Fibroblast of the conjunctiva (primary cell): ENCODE measurements at regions not wholly inside any gene's neighbourhood (a gene's known extent, or its start where the extent isn't known, plus 50 kb on each side); places are given as distances from the start of the nearest gene placed in this dataset.
A peak's percentile ranks its signal among the peaks of the same experiment; 100 is the strongest.
"Not testable (repeated sequence)": the region's sequence is repeated elsewhere in the genome, so short reads cannot be mapped to it uniquely, and the experiment has no call there.

Experiments
- DNase-seq: peaks from one replicate; pipeline ENCODE4 v3.0.0-alpha.2; 2010; ENCODE audit warnings: low read depth

DNA sequence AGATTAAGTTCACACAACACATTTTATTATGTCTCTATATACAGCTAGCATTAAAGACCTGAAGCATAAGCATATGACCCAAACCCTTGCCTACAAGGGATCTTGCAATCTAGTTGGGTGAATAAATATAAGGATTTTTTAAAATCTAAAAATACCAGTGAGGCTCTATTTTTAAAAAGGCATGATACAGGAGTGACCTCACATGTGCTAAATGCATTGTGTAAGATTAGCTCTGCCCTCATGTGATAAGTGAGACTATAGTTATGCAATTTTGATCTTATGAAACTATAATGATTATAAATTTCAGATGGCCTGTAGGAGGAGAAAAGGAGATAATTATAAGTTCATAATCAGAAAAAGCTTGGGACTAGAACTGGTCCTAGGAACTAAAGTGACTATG lies 451.0 kb upstream of the MAN1A1 start:
- DNase-seq: no peak

- DNase-seq: no peak
These were observed 450.3 kb upstream of the MAN1A1 start for GRCh38 chr6:119799596-119800509.

GRCh38 chr6:119791736-119792135 lies 442.2 kb upstream of the MAN1A1 start:
- DNase-seq: no peak

DNA sequence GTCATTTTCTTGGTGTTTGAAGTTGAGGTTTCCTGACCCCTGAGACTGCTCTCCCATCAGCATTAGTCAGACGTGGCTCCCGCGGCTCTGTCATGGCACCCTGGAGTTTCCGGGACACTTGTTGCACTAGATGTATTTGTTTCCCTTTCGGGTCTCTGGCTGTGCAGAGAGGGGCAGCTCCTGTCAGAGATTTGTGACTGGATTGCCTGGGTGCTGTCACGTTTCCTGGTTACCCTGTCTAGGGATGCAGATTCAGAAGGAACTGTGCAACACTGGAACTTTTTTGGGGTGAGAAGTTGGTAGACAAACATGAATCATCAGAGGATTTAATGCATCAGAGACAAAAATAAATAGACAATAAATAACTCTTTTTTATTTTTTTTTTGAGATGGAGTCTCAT lies 431.8 kb upstream of the MAN1A1 start:
- DNase-seq: no peak

DNA sequence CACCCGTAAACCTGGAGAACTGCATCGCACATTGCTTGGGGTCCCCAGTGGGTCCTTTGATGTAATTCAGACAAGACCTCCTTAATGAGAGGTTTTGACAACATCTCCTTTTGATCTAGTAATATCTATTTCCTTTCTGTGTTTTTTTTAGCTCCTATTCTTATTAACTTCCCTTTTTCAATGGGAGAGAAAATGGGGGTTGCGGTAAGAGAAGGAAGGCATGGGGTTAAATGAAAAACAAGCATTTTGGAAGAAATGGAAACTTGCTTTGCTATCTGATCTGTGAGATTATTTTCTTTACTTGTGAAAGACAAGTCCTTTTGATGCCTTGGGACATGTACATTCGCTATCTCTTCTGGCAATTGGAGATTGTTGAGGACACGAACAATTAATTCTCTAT lies 418.6 kb upstream of the MAN1A1 start:
- no peak for DNase-seq

DNA sequence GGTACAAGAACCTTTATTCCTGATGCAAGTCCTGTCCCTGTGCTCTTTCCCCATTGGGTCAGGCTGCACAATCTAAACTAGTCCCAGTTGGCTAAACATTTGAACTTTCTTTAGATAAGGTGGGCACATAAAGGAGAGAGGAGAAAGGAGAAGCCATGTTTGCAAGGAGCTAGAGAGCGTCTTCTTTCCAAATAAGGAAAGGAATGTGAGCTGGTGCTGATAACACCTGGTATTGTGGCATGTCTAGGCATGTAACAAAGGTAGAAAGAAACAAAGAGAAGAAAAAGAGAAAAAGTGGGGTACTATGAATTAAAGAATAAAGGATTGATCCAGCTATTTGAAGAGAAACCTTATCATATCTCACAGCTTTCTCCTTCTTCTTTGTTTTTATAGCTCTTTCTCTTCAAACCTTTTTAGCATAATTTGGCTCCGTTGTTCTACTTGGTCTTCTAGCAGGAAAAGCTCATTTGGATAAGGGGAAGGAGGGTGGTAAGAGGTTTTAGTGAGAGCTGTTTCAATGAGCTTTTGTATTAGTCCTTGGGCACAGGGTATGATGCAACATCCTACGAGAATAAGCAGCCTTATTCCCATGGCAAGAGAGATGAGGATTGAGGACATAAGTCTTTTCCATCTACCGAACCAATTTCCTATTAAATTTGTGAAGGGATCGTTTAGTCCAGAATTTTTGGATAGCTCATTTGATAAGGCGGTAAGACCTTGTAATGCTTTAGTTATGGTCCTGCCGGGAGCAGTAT lies 415.5 kb upstream of the MAN1A1 start:
- no peak for DNase-seq

- DNase-seq: no peak
These were observed 410.5 kb upstream of the MAN1A1 start for GRCh38 chr6:119760046-119760445.

DNA sequence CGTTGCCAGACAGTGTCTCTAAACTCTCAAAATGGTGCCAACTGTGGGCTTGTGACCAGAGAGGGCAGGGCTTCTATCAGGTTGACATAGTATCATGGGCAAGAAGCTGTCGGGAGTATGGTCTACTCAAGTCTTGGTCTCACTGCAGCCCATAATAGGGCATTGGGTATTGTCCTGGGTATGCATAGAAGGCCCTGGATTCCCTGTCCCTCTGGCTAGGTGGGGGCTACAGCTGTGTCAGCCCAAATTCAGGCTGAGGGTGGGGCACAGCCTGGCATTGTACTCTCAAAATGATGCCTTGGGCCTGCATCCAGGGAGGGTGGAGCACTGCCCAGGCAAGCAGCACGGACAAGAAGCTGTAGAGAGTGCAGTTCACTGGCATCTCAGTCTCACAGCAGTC lies 408.8 kb upstream of the MAN1A1 start:
- no peak for DNase-seq

GRCh38 chr6:119757467-119757866 lies 407.9 kb upstream of the MAN1A1 start:
- no peak for DNase-seq

DNA sequence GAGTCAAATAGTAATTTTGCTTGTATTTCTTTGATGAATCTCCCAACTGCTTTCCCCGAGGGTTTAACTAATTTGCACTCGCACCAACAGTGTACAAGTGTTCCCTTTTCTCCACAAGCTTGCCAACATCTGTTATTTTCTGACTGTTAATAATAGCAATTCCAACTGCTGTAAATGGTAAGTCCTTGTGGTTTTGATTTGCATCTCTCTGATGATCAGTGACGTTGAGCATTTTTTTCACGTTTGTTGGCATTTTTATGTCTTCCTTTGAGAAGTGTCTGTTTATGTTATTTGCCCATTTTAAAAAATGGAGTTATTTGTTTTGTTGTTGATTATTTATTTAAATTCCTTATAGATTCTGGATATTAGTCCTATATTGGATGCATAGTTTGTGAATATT lies 399.8 kb upstream of the MAN1A1 start:
- no peak for DNase-seq

DNA sequence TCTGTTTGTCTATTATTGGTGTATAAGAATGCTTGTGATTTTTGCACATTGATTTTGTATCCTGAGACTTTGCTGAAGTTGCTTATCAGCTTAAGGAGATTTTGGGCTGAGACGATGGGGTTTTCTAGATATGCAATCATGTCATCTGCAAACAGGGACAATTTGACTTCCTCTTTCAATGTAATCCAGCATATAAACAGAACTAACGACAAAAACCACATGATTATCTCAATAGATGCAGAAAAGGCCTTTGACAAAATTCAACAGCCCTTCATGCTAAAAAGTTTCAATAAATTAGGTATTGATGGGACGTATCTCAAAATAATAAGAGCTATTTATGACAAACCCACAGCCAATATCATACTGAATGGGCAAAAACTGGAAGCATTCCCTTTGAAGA lies 399.0 kb upstream of the MAN1A1 start:
- not testable (repeated sequence) for DNase-seq

DNA sequence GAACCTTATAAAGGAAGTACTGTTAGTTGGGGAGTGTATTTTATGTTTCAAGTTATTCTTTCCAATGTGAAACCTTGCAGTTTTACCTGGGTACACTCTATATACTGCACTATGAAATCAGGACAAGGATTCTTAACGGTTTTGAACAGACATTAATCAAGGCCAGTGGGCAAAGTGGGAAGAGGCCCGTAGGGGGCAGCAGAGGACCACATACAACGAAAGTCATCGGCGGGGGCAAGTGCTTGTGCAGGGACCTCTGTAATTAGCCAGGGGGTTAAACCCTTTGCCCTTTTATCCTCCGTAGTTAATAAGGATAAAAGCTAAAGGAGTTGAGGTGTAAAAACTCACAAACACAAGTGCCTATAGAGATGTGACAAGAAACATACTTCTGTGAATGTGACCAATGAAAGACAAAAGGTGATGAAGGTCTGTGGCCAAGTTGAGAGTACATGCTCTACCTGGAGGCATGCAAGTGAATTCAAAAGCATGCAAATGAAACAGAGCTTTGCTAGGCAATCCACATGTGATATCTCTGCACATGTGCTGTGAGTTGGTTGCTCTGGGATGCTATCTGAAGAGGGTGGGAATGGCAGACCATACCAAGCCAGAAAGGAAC lies 392.7 kb upstream of the MAN1A1 start:
- DNase-seq: peak; percentile 24

- DNase-seq: no peak
These were observed 390.2 kb upstream of the MAN1A1 start for GRCh38 chr6:119739769-119740168.

DNA sequence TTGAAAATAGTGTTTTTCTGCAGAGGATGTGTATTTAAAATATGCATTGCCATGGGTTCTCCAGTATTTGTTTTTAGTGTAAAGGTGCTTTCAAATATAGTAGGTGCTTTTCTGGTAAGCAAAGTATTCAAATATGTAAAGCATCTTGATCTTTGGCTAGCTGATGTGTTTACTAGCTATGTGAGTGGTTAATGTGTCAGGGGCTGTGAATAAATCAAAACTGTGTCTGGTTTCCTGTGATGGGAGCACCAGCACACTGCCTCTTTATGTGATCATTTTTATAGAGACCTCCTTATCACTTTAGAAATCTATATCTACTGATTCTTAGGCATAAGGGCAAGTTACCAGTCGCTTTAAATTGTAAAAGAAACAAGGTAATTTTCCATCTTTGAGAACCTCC lies 388.9 kb upstream of the MAN1A1 start:
- no peak for DNase-seq

DNA sequence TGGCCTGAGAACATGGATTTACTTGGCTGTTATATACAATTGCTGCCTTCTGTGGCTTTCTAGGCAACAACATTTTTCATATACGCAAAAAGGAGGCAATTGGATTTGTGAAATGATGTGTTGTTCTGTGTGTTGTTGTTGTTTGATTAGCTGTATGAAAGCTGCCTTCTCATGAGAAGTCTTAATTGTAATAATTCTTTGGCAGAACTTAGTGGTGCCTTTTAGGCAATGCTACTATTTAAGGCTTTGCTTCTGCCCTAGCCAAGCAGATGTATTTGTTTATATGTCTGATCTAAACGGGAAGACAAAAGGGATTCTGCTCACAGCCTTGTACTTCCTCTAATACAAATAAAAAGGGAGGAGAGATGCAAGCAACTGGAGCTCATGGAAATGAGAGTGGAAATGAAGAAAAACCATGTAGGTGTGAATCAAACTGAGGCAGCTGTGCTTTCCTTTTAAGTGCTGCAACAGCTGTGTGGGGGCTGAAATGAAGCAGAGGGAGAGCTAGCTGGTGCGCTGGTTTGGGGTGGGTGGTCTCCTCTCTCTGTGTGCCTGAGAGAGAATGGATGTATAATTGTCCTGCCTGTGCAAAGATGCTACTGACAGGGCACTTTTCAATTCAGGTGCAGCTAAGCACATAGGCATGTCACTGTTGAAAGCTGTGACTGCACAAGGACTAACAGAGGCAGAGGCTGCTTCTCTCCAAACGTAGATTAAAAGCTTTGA lies 386.9 kb upstream of the MAN1A1 start:
- DNase-seq: no peak

- DNase-seq: no peak
These were observed 386.0 kb upstream of the MAN1A1 start for GRCh38 chr6:119735530-119735929.

- no peak for DNase-seq
These were observed 384.7 kb upstream of the MAN1A1 start for GRCh38 chr6:119734227-119734626.

- no peak for DNase-seq
These were observed 379.4 kb upstream of the MAN1A1 start for GRCh38 chr6:119728935-119729334.

DNA sequence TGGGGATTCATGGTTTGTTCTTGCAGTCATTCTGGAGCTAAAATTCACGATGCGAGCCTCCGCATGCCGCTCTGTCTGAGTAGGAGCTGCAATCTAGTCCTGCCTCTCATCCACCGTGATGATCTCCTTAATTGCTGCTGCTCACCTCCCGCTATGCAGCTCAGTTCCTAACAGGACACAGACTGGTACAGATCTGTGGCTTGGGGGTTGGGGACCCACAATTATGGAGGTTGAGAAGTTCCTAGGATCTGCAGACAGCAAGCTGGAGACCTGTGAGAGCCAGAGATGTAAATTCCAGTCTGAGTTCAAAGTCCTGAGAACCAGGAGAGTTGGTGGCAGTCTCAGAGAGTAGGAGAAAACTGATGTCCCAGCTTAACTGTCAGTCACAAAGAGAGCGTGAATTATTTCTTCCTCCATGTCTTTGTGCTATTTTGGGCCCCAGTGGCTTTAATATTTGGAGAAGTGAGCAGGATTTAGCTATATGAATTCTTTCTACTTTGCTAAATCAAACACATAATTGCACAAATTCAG lies 378.7 kb upstream of the MAN1A1 start:
- no peak for DNase-seq

DNA sequence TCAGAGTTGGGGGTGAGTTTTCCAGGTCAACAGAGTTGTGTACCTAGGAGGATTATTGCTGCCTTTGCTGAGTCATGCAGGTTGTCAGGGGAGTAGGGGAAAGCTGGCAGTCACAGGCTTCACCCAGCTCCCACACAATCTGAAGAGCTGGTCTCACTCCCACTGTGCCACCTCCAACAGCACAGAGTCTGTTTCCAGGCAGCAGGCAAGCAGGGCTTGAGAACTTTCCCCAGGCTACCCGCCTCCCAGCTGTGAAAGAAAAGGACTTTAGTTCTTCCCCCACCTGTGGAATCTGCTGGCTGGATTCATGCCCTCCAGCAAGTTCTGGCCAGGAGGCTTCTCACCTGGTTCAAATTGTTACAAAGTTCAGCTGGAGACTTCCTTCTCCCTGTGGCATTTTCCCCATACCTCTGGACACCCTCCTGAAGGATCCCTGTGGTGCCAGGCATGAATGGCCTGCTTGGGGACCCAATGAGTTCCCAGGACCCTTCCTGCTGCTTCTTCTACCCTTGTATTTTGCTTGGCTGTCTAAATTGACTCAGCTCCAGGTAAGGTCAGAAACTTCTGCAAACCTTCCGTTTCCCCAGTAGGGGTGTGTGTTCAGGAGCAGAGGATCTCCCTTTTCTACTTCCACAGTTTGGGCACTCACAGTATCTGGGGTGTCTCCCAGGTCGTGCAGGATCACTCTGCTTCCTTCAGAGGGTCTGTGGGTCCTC lies 378.1 kb upstream of the MAN1A1 start:
- no peak for DNase-seq

DNA sequence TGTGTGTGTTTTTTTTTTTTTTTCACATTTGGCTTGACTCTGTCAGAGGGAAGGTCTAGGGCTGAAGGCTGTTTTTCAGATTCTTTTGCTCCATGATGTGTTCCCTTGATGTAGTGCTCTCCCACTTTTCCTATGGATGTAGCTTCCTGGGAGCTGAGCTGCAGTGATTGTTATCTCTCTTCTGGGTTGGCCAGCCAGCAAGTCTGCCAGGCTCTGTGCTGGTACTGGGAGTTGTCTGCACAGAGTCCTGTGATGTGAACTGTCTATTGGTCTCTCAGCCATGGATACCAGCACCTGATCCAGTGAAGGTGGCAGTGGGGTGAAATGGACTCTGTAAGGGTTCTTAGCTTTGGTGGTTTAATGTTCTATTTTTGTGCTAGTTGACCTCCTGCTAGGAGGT lies 377.4 kb upstream of the MAN1A1 start:
- DNase-seq: not testable (repeated sequence)
